ACHN (cell line): ENCODE measurements at regions not wholly inside any gene's neighbourhood (a gene's known extent, or its start where the extent isn't known, plus 50 kb on each side); places are given as distances from the start of the nearest gene placed in this dataset.

ENCODE experiments used
- DNase-seq: peaks from one replicate; pipeline ENCODE4 v3.0.0-alpha.2; 2015
- in situ Hi-C: cut with HindIII; loops from 2 replicates; pipeline ENCODE4 v1.10.0; 2017; ENCODE audit warnings: low sequenced_read_pairs, low pct_ligation_motif_present, low pct_unique_long_range_greater_than_20kb

DNA sequence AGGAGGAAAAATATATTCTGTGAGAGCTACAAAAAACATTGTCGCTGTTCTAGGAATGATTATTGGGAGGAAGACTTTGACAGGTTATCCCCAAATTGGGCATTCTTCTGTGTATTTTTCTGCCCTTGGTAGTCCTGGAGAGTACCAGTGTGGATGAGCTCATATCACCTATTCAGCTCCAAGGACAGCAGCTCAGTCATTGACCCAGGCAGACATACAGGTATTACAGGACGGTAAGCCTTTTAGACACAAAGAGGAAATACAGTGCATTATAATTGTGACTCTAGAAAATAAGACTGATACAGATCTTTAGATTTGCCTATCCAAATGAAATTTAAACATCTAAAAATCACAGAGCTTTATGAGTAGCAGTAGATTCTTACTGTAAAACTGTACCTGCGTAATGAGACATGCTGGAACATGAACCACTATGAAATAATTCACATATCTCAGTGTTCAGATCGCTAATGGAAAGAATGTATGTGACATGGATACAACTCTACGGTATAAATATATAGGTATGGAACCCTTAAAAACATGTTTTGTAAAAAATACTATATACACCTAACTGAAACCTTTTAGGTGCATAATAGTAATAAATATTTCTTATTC, 56.0 kb downstream of the PLK2 start:
- DNase-seq, result no peak
- in situ Hi-C loops, result no loop called here

DNA sequence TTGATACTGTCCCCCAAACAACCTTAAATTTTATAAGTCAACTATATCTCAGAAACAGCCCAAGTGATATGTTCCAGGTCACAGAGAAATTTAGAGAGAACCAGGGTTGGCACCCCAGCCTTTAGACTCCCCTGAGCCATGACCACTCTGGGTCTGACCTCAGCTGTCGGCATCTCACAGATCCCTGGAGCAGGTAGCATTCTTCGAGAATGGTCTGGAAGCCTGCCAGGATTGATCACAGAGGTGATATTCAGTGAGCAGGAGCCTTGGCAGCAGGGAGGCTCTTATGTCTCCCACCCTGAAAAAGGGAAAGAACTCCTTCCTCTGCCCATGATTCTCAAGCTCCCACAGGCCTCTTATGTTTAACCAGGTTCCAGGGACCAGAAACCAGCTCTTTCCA, 58.2 kb downstream of the PLK2 start:
- in situ Hi-C loops, result no loop called here
- DNase-seq, result no peak

DNA sequence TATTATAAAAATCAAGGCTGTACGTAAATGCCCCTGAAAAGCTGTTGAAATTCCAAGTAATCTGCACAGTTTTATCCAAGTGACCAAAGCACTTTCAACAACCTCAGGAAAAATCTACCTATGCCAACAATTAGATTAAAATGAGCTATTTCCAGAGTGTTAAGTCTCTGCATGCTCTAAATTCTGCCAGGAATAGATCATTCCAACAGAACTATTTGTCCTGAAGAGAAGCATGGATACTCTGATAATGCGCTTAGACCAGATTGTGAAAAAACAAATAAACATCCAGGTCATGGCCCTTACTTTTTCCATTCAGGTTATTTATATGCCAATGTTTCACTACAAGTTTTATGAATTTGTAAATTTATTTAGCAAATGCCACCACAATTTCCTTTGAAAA, 59.1 kb downstream of the PLK2 start:
- DNase-seq, result no peak
- in situ Hi-C loops, result no loop called here

DNA sequence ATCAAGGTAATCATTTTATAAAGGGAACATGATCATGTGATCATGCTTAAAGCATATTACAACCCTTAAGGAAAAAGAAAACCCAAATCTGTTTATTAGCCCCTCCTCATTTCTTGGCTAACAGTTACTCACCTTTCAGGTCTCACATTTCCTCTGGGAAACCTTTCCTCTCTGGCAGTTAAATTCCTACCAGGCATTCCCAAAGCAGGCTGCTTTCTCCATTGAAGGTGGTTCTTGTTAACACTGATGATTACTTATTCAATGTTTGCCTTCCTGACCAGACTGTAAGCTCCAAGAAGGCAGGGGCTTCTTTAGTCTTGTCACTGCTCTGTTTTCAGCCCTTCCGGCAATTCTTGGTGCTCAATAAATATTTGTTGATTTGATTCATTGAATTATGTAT, 59.9 kb downstream of the PLK2 start:
- no peak for DNase-seq
- in situ Hi-C loops, result no loop called here

DNA sequence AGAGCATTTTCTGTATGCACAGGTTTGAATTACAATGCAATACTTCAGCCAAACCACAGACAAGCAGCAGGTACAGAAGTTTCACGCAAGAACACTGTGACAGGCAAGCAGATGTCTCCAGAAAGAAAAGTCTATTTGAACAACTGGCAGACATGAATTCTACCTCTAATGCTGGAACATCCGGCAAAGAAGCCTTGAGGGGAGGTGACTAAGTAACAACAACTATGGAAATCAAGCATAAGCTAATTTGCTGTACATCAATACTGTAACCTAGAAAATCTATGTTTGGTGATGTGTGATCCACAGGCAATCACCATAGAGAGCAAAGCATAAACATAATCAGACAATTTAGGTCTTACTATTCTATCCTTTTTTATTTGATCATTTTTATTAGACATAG, 65.5 kb downstream of the PLK2 start:
- in situ Hi-C loops, result no loop called here
- no peak for DNase-seq

DNA sequence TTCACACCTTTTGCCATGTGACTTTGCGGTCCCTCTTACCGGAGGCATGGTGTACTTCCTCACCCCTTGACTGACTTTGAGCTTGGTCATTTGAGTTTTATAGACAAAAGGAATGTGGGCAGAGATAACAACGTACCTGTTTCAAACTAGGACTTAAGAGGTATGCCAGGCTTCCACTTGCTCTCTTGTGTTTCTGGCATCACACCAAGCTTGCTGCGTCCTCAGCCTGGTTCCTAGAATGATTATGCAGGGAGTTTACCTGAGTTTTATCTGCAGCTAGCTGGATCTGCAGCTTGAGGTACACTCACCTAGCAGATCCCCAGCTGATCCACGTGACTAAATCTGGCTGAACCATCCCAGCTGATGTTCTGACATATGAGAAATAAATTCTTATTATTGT, 66.2 kb downstream of the PLK2 start:
- no peak for DNase-seq
- in situ Hi-C loops, result no loop called here

DNA sequence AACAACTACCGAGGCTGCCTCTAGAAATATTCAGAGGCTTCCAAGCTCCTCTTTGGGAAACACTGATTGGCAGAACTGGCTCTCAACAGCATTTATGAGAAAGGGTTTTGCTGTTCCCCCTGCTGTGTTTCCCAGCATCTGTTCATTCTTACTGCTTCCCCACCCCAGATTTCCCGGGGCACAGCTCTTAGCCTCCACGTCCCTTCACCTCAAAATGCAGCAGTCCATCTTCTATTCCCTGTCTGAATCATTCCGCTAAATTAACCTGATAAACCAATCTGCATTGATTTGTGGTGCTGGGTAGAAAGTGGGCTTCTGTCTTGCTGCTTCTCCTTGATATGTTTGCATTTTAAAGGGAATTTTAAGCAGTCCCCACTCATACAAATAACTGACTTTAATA, 67.4 kb downstream of the PLK2 start:
- no peak for DNase-seq
- in situ Hi-C loops, result no loop called here

DNA sequence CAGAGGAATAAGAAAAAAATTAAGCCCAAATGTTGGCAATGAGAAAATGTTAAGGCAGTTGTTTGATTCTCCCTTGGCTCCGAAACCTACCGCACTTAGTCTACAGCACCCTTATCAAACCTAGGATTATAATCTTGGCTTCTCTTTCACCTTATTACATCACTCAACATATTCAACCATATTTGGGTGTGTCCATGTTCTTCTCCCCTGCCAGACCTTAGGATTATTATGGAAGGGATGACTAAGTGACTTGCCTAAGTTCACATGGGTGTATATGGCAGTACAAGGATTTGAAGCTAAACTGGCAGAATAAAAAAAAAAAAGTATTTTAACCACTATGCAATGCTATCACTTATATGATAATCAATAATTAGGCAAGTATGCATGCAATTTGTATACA, 76.4 kb downstream of the PLK2 start:
- in situ Hi-C loops, result no loop called here
- DNase-seq, result no peak

DNA sequence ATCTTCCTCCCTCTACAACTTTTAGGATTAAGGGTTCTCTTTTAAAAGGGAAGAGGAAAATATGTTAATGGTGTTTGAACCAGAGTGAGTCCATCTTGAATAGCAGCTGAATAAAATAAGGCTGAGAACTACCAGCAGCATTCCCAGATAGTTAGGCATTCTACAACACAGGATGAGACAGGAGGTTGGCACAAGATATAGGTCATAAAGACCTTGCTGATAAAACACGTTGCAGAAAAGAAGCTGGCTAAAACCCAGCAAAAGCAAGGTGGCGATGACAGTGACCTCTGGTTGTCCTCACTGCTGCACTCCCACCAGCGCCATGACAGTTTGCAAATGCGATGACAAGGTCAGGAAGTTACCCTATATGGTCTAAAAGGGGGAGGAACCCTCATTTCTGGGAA, 77.8 kb downstream of the PLK2 start:
- in situ Hi-C loops, result no loop called here
- no peak for DNase-seq

DNA sequence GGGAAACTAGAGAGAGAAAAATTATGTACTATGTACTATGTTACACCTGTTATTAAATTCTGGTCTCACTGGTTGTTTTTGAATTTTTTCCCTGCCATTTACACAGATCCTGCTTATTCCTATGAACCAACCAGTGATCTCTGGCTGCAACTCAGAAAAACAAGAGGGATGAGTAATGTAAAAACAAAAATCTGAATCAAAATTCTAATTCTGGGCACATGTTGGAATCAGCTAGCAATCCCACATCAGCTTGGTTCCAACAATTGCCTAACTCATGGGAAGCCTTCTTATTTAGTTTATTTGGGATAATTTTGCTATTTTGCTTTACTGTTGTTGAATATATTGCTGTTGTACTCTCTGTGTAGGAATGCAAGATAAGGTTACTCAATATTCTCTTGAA, 78.3 kb downstream of the PLK2 start:
- DNase-seq, result no peak
- in situ Hi-C loops, result no loop called here

DNA sequence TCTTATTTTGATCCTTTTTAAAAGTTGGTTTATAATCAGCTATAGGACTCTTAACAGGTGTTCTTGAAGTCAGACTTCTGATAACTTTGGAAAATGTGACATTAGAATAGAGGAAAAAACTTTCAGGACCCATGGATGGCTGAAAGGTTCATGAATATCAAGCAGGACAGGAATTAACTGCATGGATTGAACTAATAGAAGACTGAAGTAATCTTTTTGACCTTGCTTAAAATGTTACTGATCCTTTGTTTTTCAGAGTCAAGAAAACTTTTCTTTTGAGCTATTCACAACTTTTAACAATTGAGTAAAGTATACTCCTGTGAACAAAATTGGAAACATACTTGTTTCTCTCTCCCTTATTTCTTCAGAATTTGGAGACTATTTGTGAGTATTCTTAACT, 79.2 kb downstream of the PLK2 start:
- no peak for DNase-seq
- in situ Hi-C loops, result no loop called here

DNA sequence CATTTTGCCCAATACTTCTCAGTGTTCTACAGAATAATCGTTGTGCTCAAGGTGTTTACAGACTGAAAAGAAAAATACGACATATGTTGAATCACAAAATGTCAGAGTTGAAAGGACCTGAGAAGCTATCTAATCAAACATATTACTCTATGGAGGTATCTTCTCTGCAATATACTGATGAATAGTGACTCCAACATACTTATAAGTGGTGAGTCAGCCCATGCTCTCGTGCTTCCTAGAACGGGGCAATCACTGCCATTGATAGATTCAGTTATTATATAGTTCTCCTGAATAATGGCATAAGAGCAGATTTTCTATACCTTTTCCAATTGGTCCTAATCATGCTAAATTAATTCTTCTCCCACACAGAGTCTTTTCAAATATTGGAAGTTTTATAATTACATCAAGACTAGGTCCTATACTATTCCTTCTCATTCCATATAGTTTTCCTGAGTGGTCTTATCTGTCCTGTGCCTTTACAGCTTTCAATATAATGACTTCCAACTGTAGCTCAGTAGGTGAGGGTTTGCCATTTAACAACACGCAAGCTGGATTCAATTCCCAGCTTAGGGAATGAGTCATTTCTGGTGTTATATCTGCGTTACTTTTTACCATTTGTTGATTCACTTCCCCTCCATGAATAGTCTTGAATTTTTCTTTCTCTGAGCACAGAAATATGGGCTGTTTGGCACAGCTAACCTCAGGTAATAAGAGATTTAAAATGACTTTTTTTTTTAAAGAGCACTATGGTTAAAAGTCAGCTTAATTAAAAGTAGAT, 81.1 kb downstream of the PLK2 start:
- in situ Hi-C loops, result no loop called here
- DNase-seq, result no peak

DNA sequence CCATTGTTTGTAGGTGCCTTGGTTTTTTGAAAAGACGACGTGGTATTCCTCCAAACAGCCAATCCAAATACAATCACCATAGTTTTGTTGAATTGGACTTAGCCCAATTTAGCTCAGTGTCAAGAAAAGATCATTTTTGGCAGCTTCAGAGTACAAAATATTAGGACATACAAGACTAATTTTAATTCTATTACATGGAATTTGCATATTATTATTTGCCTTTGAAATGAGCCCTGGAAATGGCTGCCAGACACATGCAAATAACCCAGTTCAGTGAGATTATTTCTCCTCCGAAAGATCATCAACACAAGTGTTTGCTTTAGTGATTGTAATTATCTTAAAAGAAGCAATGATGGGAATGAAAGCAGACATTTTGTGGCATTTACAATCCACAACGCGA, 89.3 kb downstream of the PLK2 start:
- in situ Hi-C loops, result no loop called here
- DNase-seq, result no peak

DNA sequence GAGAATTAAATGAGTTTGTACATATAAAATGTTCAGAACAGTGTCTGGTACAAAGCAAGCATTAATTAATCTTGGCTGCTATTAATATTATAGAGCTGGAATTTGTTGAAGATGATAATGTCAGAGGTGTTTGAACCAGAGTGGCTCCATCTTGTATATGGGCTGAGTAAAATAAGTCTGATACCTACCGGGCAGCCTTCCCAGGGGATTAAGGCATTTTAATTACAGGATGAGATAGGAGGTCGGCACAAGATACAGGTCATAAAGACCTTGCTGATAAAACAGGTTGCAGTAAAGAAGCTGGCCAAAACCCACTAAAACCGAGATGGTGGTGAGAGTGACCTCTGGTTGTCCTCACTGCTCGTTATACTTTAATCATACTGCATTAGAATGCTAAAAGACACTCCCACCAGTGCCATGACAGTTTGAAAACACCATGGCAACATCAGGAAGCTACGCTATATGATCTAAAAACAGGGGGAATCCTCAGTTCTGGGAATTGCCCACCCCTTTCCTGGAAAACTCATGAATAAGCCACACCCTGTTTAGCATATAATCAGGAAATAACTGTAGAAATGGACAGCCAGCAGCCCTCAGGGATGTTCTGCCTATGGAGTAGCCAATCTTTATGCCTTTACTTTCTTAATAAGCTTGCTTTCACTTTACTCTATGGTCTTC, 90.2 kb downstream of the PLK2 start:
- no peak for DNase-seq
- in situ Hi-C loops, result no loop called here

DNA sequence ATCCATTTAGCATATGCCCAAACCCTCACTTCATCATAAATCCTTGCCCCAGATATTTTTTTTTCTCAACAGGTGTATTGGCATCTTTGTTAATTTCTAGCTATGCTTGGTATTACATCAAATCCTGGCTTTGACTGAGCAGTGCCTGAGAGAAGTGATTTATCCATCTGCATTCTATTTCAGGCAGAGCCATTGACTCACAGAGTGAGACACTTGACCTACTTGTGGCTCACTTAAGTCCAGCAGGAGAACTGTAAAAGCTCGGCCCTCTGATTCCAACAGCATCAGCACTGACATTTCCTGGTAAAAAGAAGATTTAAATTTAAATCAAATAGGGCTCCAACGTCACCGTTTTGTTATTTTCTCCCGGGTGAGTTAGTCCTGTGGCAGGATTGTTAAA, 93.4 kb downstream of the PLK2 start:
- in situ Hi-C loops, result no loop called here
- peak; percentile 3 for DNase-seq

DNA sequence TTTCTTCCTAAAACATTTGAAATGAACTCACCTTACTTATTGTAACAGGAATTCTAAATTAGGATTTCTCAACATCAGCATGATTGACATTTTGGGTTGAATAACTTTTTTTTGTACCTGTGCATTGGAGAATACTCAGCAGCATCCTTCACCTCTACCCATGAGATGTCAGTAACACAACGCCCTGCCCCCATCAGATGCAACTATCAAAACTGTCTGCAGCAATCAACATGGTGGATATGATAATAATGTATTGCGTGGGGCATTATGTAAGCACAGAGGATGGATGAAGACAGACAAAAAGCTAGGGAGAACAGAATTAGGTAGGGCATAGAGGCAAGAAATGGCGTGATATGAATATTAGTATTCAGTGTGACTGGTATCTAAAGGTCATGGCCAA, 94.1 kb downstream of the PLK2 start:
- in situ Hi-C loops, result no loop called here
- no peak for DNase-seq

DNA sequence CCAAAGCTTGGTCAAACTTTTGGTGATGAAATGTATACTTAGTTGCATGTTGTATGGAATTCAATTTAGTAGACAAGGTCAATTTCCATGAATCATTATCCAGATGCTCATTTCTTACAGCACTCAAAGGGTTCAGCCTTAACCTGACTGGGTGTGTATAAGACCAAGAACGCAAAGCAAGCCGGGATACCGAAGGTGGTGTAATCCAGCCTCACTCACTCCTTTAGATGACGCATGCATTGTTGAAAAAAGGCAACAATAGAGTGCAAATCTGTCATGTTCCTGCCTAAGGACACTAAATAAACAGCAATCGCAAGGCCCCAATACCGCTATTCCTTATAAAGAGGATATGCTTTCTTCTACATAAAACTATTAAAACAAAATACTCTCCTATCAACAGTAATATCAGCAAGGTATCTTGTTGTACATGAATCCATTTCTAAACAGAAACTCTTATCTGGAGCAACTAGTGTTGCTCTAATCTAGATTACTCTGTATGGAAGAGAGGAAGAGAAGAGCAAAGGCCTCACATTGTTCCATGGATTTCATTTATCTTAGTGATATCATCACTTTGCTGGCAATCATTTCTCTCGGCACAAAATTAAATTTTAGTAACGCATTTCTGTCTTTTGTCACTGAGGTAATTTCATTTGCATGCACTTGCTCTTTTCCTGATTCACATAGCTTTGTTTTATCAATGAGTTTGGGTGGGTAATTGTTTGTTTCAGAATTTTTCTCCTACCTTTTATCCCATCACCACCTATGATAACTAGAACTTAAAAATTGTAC, 96.2 kb downstream of the PLK2 start:
- in situ Hi-C loops, result no loop called here
- DNase-seq, result no peak

DNA sequence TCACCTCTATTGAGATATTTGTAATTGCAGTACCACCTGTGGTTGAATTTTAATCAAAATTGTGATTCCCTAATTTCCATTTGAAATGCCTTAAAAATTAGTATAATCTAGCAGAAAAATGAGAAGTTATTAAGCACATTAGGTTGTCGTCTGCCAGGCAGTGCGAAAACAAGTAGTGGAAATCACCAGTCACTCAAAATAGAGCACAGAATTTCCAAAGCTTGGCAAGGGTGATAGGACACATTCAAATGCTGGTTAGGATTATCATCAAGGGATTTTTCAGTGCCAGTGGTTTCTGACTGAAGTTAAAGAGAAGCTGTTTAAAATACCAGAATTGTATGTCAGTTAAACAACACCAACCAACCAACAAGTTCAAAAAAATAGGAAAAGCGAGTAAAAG, 97.8 kb downstream of the PLK2 start:
- in situ Hi-C loops, result no loop called here
- DNase-seq, result no peak

DNA sequence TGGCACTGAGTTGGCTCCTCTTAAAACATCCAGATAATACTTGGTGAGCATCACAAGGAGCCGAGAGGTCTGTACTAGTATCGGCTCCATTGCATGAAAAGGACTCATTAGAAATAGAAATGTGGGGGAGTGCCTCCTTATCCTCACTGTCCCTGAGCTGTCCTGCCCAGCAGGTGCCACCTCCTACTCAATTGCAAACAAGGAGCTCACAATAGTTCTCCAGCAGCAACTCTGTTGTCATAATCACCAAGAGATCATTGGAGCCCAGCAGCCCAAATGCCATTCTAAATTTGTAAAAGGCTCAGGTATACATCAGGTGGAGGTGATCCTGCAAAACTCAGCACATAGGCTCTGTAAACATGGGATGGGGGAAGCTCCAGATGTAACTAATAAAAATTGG, 99.1 kb downstream of the PLK2 start:
- no peak for DNase-seq
- in situ Hi-C loops, result no loop called here
